ENCODE measurements at regions not wholly inside any gene's neighbourhood (a gene's known extent, or its start where the extent isn't known, plus 50 kb on each side); places are given as distances from the start of the nearest gene placed in this dataset.
"Not testable (repeated sequence)": the region's sequence is repeated elsewhere in the genome, so short reads cannot be mapped to it uniquely, and the experiment has no call there.

DNA sequence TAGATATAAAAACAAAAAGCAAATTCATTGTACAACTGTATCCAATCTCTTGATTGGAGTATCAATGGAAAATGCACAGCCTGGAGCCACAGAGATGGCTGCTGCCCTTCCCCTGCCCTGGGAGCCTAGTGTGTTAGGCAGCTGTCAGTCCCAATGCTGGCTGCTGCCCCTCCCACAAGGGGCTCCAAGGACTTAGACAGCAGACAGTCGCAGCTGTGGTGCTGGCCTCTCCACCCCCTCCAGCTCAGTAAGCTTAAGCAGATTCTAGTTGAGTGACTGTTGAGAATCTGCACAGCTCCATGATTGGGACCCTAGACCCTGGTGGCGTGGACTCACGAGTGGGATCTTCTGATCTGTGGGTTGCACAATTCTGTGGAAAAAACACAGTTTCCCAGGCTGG, 1511.2 kb downstream of the FAM181B start:
- ATAC-seq (ENCODE audit: low read depth) (no peak), DNase-seq (no peak)
- Mint-ChIP-seq H3K36me3 (no peaks in the 10 kb centered on the region), H3K4me1 (no peaks in the 10 kb centered on the region), H3K27ac (no peak overlapping the region), H3K9me3 (peaks cover 5% of the 10 kb centered on the region), H3K4me3 (no peak overlapping the region), H3K27me3 (no peaks in the 10 kb centered on the region)
- POLR2A ChIA-PET = no interaction called here

DNA sequence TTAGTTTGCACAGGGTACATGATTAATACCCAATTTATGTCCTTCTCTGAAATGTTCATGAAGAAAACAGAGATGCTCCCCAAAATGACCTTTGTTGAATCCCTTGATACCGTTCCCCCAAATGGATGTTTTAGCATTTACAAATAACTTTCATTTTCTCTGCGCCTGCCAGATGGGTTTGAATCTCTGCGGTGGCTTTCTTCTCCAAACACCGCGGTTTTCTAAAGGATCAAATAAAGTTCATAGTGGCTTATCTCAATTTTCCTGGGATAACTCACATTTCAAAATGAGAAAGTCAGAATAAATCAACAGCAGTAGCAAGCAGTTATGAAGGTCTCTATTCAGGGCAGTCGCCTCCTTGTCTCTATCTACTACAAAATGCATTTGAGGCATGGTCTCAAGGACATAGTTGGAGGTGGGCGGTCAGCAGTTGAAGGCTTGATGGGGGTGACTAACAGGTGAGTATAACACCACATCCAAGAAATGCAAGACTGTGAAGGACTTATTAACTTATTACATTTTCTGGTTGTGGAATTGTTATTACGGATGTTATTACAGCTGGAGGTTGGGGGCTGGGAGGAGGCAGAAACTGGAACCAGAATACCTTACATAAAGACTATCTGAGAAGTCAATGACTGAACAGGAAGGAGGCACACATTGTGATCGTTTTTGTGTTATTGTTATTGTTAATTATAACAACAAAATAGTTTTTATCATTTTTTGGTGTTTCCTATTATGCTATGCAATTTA, 1513.3 kb downstream of the FAM181B start:
- no peaks in the 10 kb centered on the region for H3K27me3 Mint-ChIP-seq
- H3K27ac Mint-ChIP-seq = no peak overlapping the region
- H3K4me3 Mint-ChIP-seq = no peak overlapping the region
- ATAC-seq (ENCODE audit: low read depth) (no peak), DNase-seq (no peak)
- no peaks in the 10 kb centered on the region for H3K36me3 Mint-ChIP-seq
- peaks cover 5% of the 10 kb centered on the region for H3K9me3 Mint-ChIP-seq
- POLR2A ChIA-PET = no interaction called here
- H3K4me1 Mint-ChIP-seq = no peaks in the 10 kb centered on the region

DNA sequence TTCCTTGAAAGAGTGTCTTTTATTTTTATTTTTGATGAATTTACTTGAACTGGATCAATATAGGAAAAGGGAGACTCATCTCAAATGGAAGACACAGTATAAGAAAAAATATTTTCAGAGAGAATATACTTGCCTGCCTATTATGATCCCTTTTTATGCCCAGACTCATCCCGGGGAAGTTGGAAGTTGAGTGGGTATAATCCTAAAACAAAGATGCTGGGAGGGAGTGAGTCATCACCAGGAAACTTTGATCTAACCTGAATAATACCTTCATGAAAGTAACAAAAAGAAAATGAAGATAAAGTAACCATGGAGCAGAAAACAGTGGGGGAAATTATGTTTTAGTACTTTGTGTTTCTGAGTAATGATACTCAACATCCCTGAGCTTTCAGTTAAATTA, 1514.0 kb downstream of the FAM181B start:
- H3K36me3 Mint-ChIP-seq = no peaks in the 10 kb centered on the region
- ATAC-seq (ENCODE audit: low read depth) (no peak), DNase-seq (no peak)
- H3K4me1 Mint-ChIP-seq = no peaks in the 10 kb centered on the region
- no peaks in the 10 kb centered on the region for H3K27me3 Mint-ChIP-seq
- POLR2A ChIA-PET = no interaction called here
- H3K9me3 Mint-ChIP-seq = peaks cover 5% of the 10 kb centered on the region
- no peak overlapping the region for H3K4me3 Mint-ChIP-seq
- no peak overlapping the region for H3K27ac Mint-ChIP-seq

DNA sequence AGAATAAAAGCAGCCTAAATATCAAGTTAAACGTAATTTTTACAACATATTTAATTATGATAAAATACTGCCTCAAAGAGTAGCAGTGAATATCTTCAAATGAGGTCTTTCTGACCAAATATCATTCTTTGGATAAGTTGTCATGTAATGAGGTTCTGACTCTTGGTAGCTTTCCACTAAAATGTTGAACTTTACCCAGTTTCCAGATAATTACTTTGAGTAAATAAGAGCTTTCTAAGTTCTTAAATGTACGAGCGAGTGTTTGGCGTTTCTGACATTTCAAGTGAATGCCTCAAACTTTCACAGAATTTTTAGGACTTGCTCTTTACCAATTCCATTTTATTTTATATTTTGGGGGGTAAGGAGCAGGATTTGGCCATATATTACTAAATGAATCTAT, 1515.2 kb downstream of the FAM181B start:
- Mint-ChIP-seq H3K36me3 (no peaks in the 10 kb centered on the region), H3K27me3 (no peaks in the 10 kb centered on the region), H3K4me1 (no peaks in the 10 kb centered on the region), H3K4me3 (no peak overlapping the region), H3K27ac (no peak overlapping the region), H3K9me3 (peaks cover 4% of the 10 kb centered on the region)
- no peak for DNase-seq
- POLR2A ChIA-PET = no interaction called here
- ATAC-seq (ENCODE audit: low read depth) = no peak

DNA sequence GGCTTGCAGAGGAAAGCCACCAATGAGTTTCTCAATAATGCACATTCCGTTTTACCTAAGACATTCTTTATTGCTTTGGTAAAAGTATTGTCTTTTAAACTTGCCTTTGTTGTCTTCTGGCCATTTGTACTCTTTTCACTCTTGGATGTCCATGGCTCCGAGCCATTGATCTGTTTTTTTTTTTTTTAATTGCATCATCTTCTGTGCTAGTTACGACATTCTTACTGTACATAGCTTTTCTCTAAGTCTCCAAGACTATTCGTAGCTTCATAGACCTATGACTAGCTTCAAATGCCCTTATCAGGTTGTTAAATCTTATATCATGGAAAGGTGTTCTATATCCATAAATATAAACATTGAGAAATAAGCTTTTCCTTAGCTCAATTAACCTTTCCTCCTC, 1522.6 kb downstream of the FAM181B start:
- Mint-ChIP-seq H3K27ac (no peak overlapping the region), H3K27me3 (no peaks in the 10 kb centered on the region), H3K36me3 (no peaks in the 10 kb centered on the region), H3K4me1 (no peaks in the 10 kb centered on the region), H3K9me3 (peaks cover 10% of the 10 kb centered on the region), H3K4me3 (no peak overlapping the region)
- ATAC-seq (ENCODE audit: low read depth) (no peak), DNase-seq (no peak)
- POLR2A ChIA-PET = no interaction called here

DNA sequence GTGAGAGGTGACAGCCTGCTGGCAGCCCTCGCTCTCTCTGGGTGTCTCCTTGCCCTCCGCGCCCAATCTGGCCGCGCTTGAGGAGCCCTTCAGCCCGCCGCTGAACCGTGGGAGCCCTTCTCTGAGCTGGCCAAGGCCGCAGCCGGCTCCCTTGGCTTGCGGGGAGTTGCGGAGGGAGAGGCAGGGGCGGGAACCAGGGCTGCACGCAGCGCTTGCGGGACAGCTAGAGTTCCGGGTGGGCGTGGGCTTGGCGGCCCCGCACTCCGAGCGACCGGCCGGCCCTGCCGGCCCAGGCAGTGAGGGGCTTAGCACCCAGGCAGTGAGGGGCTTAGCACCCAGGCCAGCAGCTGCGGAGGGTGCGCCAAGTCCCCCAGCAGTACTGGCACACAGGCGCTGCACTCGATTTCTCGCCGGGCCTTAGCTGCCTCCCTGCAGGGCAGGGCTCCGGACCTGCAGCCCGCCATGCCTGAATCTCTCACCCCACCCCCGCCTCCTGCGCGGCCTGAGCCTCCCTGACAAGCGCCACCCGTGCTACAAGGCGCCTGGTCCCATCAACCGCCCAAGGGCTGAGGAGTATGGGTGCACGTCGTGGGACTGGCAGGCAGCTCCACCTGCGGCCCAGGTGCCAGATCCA, 1526.1 kb downstream of the FAM181B start:
- ATAC-seq (ENCODE audit: low read depth) (no peak), DNase-seq (no peak)
- POLR2A ChIA-PET = no interaction called here
- H3K9me3 Mint-ChIP-seq = peaks cover 8% of the 10 kb centered on the region
- no peaks in the 10 kb centered on the region for H3K36me3 Mint-ChIP-seq
- no peaks in the 10 kb centered on the region for H3K27me3 Mint-ChIP-seq
- H3K4me1 Mint-ChIP-seq = no peaks in the 10 kb centered on the region
- H3K4me3 Mint-ChIP-seq = no peak overlapping the region
- no peak overlapping the region for H3K27ac Mint-ChIP-seq

DNA sequence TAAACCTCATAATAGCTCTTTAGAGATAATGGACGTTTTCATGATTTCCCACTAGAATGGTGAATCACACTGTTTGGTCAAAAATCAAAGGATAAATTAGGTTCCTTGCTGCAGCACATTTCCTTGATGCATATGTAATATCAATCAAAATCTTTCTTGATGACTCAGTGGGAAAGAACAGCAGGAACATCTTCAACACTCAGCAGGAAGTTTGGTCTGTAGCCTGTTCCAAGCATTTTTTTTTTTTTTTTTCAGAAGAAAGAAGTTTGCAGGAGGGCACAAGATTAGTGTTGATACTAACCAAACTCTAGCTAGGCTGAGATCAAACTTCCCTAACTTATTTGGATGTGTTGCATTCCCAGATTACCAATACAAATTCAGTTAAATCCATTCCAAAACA, 1529.8 kb downstream of the FAM181B start:
- DNase-seq = no peak
- peaks cover 8% of the 10 kb centered on the region for H3K9me3 Mint-ChIP-seq
- H3K36me3 Mint-ChIP-seq = no peaks in the 10 kb centered on the region
- no peaks in the 10 kb centered on the region for H3K4me1 Mint-ChIP-seq
- H3K27me3 Mint-ChIP-seq = no peaks in the 10 kb centered on the region
- no peak overlapping the region for H3K27ac Mint-ChIP-seq
- ATAC-seq (ENCODE audit: low read depth) = no peak
- POLR2A ChIA-PET = no interaction called here
- no peak overlapping the region for H3K4me3 Mint-ChIP-seq

DNA sequence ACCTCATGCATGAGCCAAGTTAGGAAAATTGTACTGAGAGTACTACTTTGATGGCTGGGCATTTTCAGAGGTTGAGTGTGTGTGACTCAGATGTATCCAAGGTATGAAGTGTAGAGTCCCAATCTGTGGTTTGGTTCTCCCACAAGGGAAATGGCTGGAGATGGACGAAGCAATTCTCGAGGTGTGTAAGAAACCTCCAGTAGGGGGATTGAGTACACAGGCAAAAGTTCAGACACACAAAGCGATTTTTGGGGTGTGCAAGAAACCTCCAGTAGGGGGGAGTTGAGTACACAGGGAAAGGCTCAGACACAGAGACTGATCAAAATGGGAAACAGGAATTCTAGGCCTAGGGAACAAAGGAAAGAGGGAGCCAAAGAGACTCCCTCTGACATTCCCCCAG, 1536.3 kb downstream of the FAM181B start:
- Mint-ChIP-seq H3K27ac (no peak overlapping the region), H3K4me3 (no peak overlapping the region), H3K27me3 (no peaks in the 10 kb centered on the region), H3K4me1 (no peaks in the 10 kb centered on the region), H3K36me3 (no peaks in the 10 kb centered on the region), H3K9me3 (peaks cover 10% of the 10 kb centered on the region)
- ATAC-seq (ENCODE audit: low read depth) (no peak), DNase-seq (no peak)
- POLR2A ChIA-PET = no interaction called here

DNA sequence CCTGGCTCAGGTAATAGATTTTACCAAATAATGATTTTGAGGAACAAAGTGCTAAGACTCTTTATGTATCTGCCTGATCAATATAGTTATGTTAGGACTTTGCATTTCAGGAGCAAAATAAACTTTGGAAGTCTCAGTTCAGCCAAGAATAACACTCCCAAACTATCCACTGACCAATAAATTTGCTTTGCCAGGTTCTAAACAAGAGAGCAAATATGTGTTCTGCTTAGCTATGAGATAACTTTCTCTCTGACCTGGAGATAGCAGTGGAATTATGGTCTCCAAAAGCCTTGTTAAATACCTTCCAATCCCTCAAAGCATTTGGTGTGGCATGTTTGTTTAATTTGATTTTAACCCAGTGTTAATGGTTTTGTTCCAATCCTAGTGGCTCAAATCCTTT, 1541.1 kb downstream of the FAM181B start:
- ATAC-seq (ENCODE audit: low read depth) (no peak), DNase-seq (no peak)
- Mint-ChIP-seq H3K4me3 (no peak overlapping the region), H3K4me1 (no peaks in the 10 kb centered on the region), H3K9me3 (peaks cover 4% of the 10 kb centered on the region), H3K27ac (no peak overlapping the region), H3K36me3 (no peaks in the 10 kb centered on the region), H3K27me3 (no peaks in the 10 kb centered on the region)
- POLR2A ChIA-PET = no interaction called here

DNA sequence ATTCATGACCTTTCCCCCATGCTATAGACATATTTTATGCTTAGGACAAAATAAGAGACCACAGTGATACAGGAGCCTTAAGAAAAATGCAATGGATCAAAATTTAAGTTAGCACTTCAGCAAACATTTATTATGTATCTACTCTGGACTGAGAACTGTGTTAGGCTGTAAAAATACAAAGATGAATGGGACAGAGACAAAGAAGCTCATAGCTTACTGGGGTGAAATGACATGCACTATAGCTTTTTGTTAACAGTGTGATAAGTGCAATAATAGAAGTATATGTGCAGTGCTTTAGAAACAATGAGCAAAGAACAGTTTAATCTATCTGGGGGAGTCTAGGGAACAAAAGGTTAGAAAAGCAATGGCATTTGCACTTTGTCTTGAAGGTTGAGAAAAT, 1543.1 kb downstream of the FAM181B start:
- Mint-ChIP-seq H3K36me3 (no peaks in the 10 kb centered on the region), H3K9me3 (peaks cover 1% of the 10 kb centered on the region), H3K27me3 (no peaks in the 10 kb centered on the region), H3K4me1 (no peaks in the 10 kb centered on the region), H3K27ac (no peak overlapping the region), H3K4me3 (no peak overlapping the region)
- POLR2A ChIA-PET = no interaction called here
- no peak for DNase-seq
- ATAC-seq (ENCODE audit: low read depth) = no peak

DNA sequence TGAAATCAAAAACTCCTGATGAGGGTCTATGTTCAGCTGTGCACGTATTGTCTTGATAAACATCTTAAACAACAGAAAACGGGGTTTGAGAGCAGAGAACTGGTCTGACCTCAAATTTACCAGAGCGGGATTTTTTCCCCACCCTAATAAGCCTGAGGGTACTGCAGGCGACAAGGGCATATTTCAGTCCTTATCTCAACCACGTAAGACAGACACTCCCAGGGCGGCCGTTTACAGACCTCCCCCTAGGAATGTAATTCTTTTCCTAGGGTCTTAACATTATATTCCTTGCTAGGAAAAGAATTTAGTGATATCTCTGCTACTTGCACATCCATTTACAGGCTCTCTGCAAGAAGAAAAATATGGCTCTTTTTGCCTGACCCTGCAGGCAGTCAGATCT, 1546.6 kb downstream of the FAM181B start:
- H3K27me3 Mint-ChIP-seq; H3K36me3 Mint-ChIP-seq; H3K27ac Mint-ChIP-seq; H3K4me3 Mint-ChIP-seq; H3K9me3 Mint-ChIP-seq; DNase-seq; ATAC-seq (ENCODE audit: low read depth); POLR2A ChIA-PET; H3K4me1 Mint-ChIP-seq: not testable (repeated sequence)

DNA sequence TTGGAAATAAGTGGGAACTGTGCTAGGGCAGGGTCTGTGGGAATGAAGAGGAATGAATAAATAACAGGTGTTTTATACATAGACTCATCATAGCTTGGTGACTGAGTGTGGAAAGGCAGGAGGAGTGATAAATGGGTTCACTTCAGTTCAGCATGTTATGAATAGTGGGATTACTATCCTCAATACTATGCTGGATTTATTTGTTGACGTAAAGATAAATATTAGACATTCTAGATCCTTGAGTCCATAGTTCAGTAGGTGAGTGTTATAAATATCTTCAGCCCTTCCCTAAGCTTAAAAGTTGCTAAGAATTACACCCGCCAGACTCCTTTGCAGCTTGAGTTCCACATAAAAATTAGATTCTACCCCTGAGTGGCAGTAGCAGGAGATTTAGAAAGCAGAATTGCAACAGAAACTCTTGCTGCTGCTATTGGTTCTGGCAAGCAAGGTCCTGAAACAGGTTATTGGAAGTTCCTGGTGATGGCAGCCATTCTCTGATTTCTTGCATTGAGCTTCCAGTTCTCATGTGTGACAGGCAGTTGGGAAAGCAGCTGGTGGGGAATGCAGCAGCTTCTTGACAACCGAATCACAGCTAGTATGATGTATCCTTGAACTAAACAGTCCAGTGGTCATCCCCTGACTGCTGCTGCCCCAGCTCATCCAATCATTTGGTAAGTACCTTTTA, 1558.9 kb downstream of the FAM181B start:
- Mint-ChIP-seq H3K9me3 (peaks cover 3% of the 10 kb centered on the region), H3K27me3 (no peaks in the 10 kb centered on the region), H3K36me3 (no peaks in the 10 kb centered on the region), H3K27ac (no peak overlapping the region), H3K4me1 (no peaks in the 10 kb centered on the region), H3K4me3 (no peak overlapping the region)
- POLR2A ChIA-PET = no interaction called here
- DNase-seq (no peak), ATAC-seq (ENCODE audit: low read depth) (no peak)

DNA sequence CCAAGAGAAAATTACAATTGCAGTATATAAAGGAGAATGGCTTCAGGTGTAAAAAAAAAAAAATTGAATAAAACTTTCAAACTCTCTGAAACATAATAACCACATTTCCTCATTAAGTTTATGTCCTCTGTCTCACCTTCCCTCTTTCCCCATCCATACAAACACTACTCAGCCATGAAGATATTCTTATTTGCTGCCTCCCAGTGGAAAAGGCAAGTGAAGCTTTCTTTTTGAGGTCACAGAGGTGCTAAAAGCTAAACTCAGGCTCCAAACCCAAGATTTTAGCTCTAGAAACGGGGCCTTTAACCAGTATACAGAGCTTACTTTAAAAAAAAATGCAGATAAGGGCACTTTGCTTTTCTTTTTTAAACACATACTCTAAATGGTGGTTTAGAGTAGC, 1568.5 kb downstream of the FAM181B start:
- H3K4me1 Mint-ChIP-seq = no peaks in the 10 kb centered on the region
- no peaks in the 10 kb centered on the region for H3K27me3 Mint-ChIP-seq
- DNase-seq (no peak), ATAC-seq (ENCODE audit: low read depth) (no peak)
- H3K4me3 Mint-ChIP-seq = no peak overlapping the region
- H3K9me3 Mint-ChIP-seq = no peaks in the 10 kb centered on the region
- no peak overlapping the region for H3K27ac Mint-ChIP-seq
- POLR2A ChIA-PET = no interaction called here
- H3K36me3 Mint-ChIP-seq = no peaks in the 10 kb centered on the region

DNA sequence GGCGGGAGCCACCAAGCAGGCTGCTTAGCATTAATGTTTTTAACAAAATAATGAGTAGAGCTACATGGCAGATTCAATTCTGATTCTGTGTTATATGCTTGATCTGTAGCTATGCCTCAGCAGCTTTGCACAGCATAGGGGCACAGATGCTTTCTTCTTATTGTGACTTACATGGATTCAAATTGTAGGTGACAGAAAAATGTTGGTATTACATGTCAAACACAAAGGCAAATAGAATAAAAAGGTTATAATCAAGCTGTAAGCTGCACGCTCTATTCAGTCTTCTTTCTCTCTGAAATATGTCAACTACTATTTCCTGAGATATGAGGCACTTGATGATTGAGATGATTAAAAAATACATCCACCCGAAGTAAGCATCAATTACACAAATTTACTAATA, 1573.8 kb downstream of the FAM181B start:
- Mint-ChIP-seq H3K9me3 (peaks cover 4% of the 10 kb centered on the region), H3K4me1 (no peaks in the 10 kb centered on the region), H3K27ac (no peak overlapping the region), H3K4me3 (no peak overlapping the region), H3K36me3 (no peaks in the 10 kb centered on the region), H3K27me3 (no peaks in the 10 kb centered on the region)
- ATAC-seq (ENCODE audit: low read depth) (no peak), DNase-seq (no peak)
- POLR2A ChIA-PET = no interaction called here
